ENCODE measurements at regions not wholly inside any gene's neighbourhood (a gene's known extent, or its start where the extent isn't known, plus 50 kb on each side); places are given as distances from the start of the nearest gene placed in this dataset.

DNA sequence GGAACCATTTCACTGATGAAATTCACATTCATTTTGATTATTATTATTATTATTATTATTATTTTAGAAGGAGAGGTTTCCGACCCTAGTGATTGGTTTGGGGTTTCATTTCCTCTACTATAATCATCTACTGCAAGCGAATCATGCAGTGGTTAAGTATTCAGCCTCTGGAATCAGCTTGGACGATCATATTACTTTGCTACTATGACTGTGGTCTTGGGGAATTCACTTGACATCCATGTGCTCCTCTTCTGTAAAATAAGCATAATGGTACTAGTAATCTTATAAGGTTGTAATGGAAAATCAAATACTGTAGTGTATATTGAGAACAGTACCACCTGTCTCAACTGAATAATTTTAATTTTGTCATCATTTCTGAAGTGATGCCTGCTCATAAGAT is 132.1 kb upstream of the SLC4A4 start:
- WGBS, 5 donors: 88 to 95% (median 91%) methylated on average over 3 of the region's 3 CpGs
- Histone ChIP-seq H3K9me3 (no peaks in the 10 kb centered on the region), H3K27ac (no peak overlapping the region), H3K27me3 (no peaks in the 10 kb centered on the region), H3K36me3 (no peaks in the 10 kb centered on the region), H3K4me1 (peaks cover 0 to 26% (median 8%) of the 10 kb centered on the region in 4 donors), H3K4me3 (no peak overlapping the region)
- intact Hi-C loops (cut with DNase I; ENCODE audit: low total_unique reads): no loop called here
- no peak for TF ChIP-seq EP300 (IDR thresholded peaks at IDR 0.05)
- TF ChIP-seq POLR2A (IDR thresholded peaks at IDR 0.05): no peak
- no peak for TF ChIP-seq CTCF (IDR thresholded peaks at IDR 0.05)
- TF ChIP-seq POLR2AphosphoS5 (IDR thresholded peaks at IDR 0.05): no peak
- no peak for DNase-seq

DNA sequence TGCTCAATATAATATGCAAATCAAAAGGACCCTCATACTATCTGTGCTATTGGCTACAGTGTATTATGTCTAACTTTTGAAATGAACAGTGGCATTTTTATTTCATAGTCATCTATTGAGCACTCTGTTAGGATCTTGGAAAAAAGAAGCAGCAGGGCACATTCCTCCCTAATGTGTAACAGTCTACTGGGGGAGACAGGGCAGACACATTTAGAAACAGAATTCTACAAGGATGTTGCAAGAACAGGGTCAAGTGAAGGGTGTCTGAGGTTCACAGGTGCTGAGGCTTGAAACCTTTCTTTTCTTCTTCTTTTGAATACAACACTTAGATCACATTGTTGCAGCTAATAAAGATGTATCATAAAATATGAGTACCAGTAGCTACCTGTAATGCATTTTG is 129.7 kb upstream of the SLC4A4 start:
- H3K36me3 ChIP-seq: no peaks in the 10 kb centered on the region
- no peak overlapping the region for H3K27ac ChIP-seq
- TF ChIP-seq EP300 (IDR thresholded peaks at IDR 0.05) (no peak), POLR2A (IDR thresholded peaks at IDR 0.05) (no peak), CTCF (IDR thresholded peaks at IDR 0.05) (no peak)
- intact Hi-C loops (cut with DNase I; ENCODE audit: low total_unique reads): no loop called here
- DNase-seq: no peak
- H3K9me3 ChIP-seq: no peaks in the 10 kb centered on the region
- no peaks in the 10 kb centered on the region for H3K27me3 ChIP-seq
- peaks cover 0 to 18% (median 5%) of the 10 kb centered on the region in 4 donors for H3K4me1 ChIP-seq
- H3K4me3 ChIP-seq: no peak overlapping the region

- Histone ChIP-seq H3K9me3 (no peaks in the 10 kb centered on the region), H3K4me3 (no peak overlapping the region), H3K36me3 (no peaks in the 10 kb centered on the region), H3K4me1 (peaks cover 0 to 18% (median 9%) of the 10 kb centered on the region in 4 donors), H3K27me3 (no peaks in the 10 kb centered on the region), H3K27ac (no peak overlapping the region)
- TF ChIP-seq CTCF (IDR thresholded peaks at IDR 0.05) (no peak), EP300 (IDR thresholded peaks at IDR 0.05) (no peak), POLR2A (IDR thresholded peaks at IDR 0.05) (no peak), POLR2AphosphoS5 (IDR thresholded peaks at IDR 0.05) (no peak)
- intact Hi-C loops (cut with DNase I; ENCODE audit: low total_unique reads): no loop called here
- 22 to 51% (median 41%) methylated on average over 3 of the region's 3 CpGs for WGBS, 5 donors
- no peak for DNase-seq
These were observed 128.0 kb upstream of the SLC4A4 start for GRCh38 chr4:71210823-71211222.

DNA sequence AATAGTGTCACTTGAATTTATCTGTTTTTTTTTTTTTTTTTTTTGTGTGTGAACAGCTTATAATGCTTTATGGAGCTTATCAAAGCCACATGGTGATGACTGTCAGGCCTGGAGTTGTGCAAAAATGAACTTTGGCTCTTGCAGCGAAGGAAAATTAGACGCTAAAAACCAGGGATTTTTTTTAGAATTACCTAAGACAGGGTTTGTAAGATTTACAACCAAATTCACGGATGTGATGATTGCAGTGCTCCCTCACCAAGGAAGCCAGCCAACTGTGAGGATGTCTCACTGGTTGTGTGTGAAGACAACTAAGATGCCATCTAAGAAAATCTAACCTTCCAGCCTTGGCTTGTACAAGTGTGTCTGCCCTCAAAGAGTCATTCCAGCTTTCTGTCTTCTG is 127.1 kb upstream of the SLC4A4 start:
- TF ChIP-seq EP300 (IDR thresholded peaks at IDR 0.05): no peak
- TF ChIP-seq POLR2AphosphoS5 (IDR thresholded peaks at IDR 0.05): no peak
- no peak for TF ChIP-seq CTCF (IDR thresholded peaks at IDR 0.05)
- no peak for TF ChIP-seq POLR2A (IDR thresholded peaks at IDR 0.05)
- Histone ChIP-seq H3K27me3 (no peaks in the 10 kb centered on the region), H3K36me3 (no peaks in the 10 kb centered on the region), H3K4me1 (peaks cover 0 to 18% (median 9%) of the 10 kb centered on the region in 4 donors), H3K4me3 (no peak overlapping the region), H3K27ac (no peak overlapping the region), H3K9me3 (no peaks in the 10 kb centered on the region)
- 60 to 75% (median 71%) methylated on average over 3 of the region's 3 CpGs for WGBS, 5 donors
- no peak for DNase-seq
- intact Hi-C loops (cut with DNase I; ENCODE audit: low total_unique reads): no loop called here
